ENCODE measurements at regions not wholly inside any gene's neighbourhood (a gene's known extent, or its start where the extent isn't known, plus 50 kb on each side); places are given as distances from the start of the nearest gene placed in this dataset.

GRCh38 chr15:38614621-38615020 lies 50.0 kb upstream of the RASGRP1 start:
- no peak for ATAC-seq (ENCODE audit: poor library complexity)
- intact Hi-C loops (cut with DNase I), result no loop called here
- DNase-seq, result no peak

- DNase-seq (no peak), ATAC-seq (ENCODE audit: poor library complexity) (no peak)
- intact Hi-C loops (cut with DNase I), result no loop called here
Observed at GRCh38 chr15:38617831-38618230, 53.2 kb upstream of the RASGRP1 start.

- intact Hi-C loops (cut with DNase I), result no loop called here
- ATAC-seq (ENCODE audit: poor library complexity) (peak; percentile 51), DNase-seq (no peak)
Observed at GRCh38 chr15:38618242-38618955, 53.8 kb upstream of the RASGRP1 start.

- ATAC-seq (ENCODE audit: poor library complexity) (peak; percentile 66), DNase-seq (no peak)
- intact Hi-C loops (cut with DNase I), result no loop called here
Observed at GRCh38 chr15:38620098-38620497, 55.5 kb upstream of the RASGRP1 start.

DNA sequence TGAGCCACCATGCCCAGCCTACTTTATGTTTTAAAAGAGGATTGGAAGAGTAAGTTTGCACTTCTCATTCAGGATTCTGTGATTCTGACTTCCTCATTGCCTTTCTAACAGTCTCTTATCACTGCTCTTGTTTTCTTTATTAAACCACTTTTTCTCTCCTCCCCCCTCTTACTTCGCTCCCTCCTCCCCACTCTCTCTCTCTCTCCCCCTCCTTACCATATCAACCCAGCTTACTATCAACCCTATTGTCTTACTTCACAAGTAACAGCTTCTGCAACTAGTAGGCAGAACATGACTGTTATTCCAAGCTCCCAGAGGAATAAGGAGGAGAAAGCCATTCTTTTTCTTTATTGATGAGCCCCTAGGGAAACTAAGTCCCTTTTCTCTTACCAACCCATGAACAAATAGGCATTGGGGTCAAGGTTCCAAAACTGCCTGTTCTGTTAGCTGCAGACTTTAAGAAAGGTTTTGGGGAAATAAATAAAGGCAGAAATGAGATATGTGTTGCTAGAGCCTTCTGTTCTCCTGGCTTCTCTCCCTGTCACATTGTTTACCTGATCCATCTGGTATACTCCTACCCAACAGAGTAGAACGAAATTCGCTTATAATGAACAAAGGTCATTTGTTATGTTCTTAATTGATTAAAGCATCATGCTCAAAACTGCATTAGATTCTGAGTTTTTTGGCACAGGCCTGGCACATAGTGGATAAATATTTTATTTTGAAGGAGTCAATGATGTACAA lies 56.4 kb upstream of the RASGRP1 start:
- ATAC-seq (ENCODE audit: poor library complexity) (no peak), DNase-seq (no peak)
- intact Hi-C loops (cut with DNase I), result no loop called here

GRCh38 chr15:38622304-38622703 lies 57.7 kb upstream of the RASGRP1 start:
- intact Hi-C loops (cut with DNase I), result no loop called here
- no peak for ATAC-seq (ENCODE audit: poor library complexity)

DNA sequence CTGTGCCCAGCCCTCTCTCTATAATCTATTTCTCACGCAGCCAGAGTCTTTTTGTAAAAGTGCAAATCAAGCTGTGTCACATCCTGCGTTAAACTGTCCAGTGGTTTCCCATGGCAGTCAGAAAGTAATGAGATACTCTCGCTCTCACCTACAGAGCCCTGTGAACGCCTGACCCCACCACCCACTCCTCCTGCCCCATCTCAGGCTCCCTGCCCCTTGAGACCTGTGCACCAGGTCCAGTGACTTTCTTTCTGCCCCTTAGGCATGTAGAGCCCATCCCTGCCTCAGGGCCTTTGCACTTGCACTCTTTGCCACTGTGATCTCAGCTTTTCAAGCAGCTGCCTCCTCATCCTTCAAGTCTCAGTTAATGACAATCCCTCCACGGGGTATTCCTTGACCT lies 58.3 kb upstream of the RASGRP1 start:
- ATAC-seq (ENCODE audit: poor library complexity) (no peak), DNase-seq (no peak)
- intact Hi-C loops (cut with DNase I), result no loop called here

More at GRCh38 chr15:38622304-38622703, 57.7 kb upstream of the RASGRP1 start:
- DNase-seq, result no peak

- DNase-seq, result peak; percentile 46
- peak; percentile 65 for ATAC-seq (ENCODE audit: poor library complexity)
- intact Hi-C loops (cut with DNase I), result no loop called here
Observed at GRCh38 chr15:38623744-38624143, 59.1 kb upstream of the RASGRP1 start.

DNA sequence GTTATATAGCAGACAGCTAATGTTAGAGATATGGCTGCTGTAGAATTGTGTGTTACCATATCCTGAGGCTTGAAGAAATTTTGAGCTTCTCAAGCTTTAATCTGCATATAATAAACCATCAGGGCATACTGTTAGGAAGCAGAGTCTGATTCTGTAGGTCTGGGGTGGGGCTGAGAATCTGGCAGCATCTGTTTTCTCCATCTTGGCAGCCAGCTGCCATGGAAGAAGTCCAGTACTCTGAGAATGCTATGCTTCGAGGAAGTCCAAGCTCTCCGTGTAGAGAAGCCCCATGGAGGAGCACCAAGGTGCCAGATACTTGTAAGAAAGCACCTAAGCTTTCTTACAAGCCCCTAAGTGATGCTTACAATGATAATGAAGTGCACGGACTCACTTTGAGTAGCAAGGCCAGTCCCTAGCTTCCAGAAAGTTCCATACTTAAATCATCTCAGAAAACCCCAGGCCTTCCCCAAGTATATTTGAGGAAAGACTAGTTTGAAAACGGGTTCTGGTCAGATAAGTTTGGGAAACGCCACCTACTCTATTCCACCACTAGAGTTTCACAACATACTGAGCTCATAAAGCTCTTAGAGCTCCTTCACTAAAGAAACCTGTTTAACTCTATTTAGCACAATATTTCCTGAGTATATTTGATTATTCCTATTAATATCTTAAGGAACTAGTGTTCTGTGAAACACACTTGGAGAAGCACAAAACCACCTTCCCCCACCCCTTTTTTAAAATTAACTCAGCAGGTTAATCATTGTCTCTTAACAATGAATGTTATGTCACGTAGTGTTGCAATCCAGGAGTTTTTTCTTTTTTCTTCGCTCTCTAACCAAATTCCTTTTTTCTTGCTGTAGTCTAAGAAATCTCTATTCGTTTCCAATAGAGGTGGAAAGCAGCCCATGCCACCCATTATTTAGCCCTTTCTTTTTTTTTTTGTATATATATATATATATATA lies 59.9 kb upstream of the RASGRP1 start:
- intact Hi-C loops (cut with DNase I), result no loop called here
- DNase-seq (no peak), ATAC-seq (ENCODE audit: poor library complexity) (no peak)

GRCh38 chr15:38625886-38626285 lies 61.3 kb upstream of the RASGRP1 start:
- intact Hi-C loops (cut with DNase I), result no loop called here
- DNase-seq (no peak), ATAC-seq (ENCODE audit: poor library complexity) (no peak)

DNA sequence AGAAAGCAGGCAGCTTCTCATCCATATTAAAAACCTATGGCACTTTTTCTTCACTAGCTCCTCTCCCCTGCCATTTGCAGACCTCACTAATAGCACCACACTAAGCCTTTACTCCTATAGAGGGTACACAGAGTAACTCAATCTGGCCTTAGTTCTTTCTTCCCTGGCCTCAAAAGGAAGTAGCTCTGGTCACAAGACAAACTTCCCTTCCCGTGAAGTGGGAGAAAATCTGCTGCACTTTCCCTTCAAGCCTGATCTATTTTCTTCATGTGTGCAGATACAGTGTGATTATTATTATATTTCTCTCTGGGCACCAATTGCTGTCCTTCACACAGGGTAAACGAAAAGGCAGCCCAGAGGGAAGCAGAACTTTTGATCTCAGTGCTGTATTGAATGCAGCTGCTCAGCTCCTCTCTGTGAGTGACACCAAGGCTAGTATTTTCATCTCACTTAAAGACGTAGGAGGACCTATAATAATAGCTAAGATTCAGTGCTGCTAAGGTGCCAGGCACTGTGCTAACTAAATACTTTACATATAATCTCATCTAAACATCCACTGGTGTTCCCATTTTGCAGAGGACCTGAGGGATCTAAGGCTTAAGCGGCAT lies 61.9 kb upstream of the RASGRP1 start:
- no peak for DNase-seq
- intact Hi-C loops (cut with DNase I), result no loop called here
- peak; percentile 15 for ATAC-seq (ENCODE audit: poor library complexity)

DNA sequence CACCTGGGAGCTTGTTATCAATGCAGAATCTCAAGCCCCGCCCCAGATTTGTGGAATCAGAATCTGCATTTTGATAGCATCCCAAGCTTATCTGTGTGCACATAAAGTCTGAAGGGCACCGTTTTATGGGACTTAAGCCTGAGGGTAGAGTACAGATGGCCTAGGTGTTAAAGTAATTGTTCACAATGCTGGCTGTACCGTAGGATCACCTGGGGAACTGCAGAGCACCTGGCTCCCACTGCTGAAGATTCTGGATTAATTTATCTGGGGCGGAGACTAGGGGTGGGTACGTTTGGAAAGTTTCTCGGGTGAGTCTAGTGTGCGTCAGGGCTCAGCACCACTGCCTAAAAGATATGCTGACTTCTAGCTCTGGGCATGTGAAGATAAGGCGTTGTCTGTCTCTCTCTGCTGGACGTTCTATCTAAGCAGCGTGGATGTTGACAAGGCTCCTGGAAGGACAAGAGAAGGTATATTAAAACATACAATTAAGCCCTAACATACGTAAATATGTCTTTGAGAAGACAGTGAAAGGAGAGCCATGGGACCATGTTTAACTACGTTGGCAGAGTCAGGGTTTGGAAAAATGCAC lies 63.2 kb upstream of the RASGRP1 start:
- ATAC-seq (ENCODE audit: poor library complexity) (peak; percentile 53), DNase-seq (no peak)
- intact Hi-C loops (cut with DNase I), result no loop called here

DNA sequence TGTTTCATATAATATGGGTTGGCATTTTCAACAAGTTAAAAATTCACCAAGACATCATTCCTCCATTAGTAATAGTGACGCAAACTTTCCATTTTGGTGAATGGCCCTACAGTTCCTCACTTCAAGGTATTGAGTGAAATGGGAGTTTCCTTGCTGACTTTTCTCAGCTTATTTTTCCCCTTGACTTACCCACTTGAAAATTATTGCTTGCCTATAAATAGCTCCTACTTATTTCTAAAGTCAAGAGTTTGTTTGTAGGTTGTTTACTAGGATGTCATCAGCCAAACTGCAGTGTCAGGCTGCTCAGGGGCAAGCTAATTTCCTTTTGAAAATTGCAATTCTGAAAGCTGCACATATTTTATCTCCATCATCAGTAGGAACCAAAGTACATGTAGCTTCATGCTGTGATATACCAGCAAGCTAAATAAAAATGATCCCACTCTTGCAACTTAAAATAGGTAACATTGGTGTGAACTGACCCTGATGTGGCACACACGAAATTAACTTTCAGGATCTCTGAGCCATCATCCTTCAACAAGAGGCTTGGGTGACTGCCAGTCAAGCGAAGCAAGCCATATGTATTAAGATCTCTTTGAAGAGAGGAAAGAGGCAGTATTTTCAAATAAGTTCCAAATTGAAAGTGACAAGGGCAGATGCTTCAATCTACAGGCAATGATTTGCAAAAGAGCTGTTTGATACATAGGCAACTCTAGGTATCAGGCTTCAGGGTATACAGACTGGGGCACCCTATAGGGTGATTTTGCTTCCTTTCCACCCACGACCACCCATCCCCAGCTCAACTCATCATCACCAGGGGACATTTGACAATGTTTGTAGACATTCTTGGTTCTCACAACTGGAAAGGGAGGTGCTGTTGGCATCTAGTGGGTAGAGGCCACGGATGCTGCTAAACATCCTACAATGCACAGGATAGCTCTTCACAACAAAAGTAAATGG lies 66.8 kb upstream of the RASGRP1 start:
- DNase-seq (no peak), ATAC-seq (ENCODE audit: poor library complexity) (no peak)
- intact Hi-C loops (cut with DNase I), result no loop called here

- DNase-seq (no peak), ATAC-seq (ENCODE audit: poor library complexity) (no peak)
- intact Hi-C loops (cut with DNase I), result no loop called here
Observed at GRCh38 chr15:38635170-38635569, 70.6 kb upstream of the RASGRP1 start.

DNA sequence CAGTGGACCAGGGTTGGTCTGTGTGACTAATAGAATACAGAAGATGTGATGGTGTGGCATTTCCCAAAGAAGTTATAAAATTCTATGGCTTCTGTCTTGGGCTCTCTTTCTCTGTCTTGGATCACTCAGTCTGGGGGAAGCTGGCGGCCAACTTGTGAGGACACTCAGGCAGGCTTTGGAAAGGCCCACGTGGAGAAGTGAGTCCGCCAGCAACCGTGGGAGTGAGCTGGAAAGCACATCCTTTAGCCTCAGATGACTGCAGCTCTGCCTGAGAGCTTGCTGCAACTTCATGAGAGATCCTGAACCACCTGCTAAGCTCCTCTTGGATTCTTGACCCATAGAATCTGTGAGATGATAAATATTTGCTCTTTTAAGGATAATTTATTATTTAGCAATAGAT lies 72.0 kb upstream of the RASGRP1 start:
- DNase-seq (no peak), ATAC-seq (ENCODE audit: poor library complexity) (no peak)
- intact Hi-C loops (cut with DNase I), result no loop called here

- no peak for ATAC-seq (ENCODE audit: poor library complexity)
- intact Hi-C loops (cut with DNase I), result no loop called here
Observed at GRCh38 chr15:38638126-38638525, 73.5 kb upstream of the RASGRP1 start.

GRCh38 chr15:38638811-38639210 lies 74.2 kb upstream of the RASGRP1 start:
- no peak for DNase-seq
- intact Hi-C loops (cut with DNase I), result no loop called here
- no peak for ATAC-seq (ENCODE audit: poor library complexity)

More at GRCh38 chr15:38638126-38638525, 73.5 kb upstream of the RASGRP1 start:
- no peak for DNase-seq

All from Right ventricle myocardium superior (tissue), 1 donor.